Activated naive CD4-positive, alpha-beta T cell treated with anti-CD3 and anti-CD28 coated beads, Interleukin-2, amount 50 U/mL, for 72 hours (primary cell): ENCODE measurements at regions not wholly inside any gene's neighbourhood (a gene's known extent, or its start where the extent isn't known, plus 50 kb on each side); places are given as distances from the start of the nearest gene placed in this dataset.
"Not testable (repeated sequence)": the region's sequence is repeated elsewhere in the genome, so short reads cannot be mapped to it uniquely, and the experiment has no call there.

Source experiments
- ATAC-seq, 2 donors: fragments of 150-1000 bp; cut with Tn5 transposase; 2 replicates each; pipeline ENCODE4 v1.10.0; 2021; ENCODE audit warnings: mild to moderate bottlenecking in 2 of 2, moderate library complexity in 2 of 2
- DNase-seq, 2 donors: peaks; one replicate each; pipeline ENCODE4 v3.0.0; 2021 to 2022; ENCODE audit warnings: low spot score in 2 of 2
- H3K27ac Mint-ChIP-seq, 2 donors: one replicate each; pipeline ENCODE4 v1.8.0; 2022; ENCODE audit warnings: mild to moderate bottlenecking in 2 of 2, mixed read lengths in 2 of 2
- H3K36me3 Mint-ChIP-seq, 2 donors: one replicate each; pipeline ENCODE4 v1.8.0; 2022; ENCODE audit warnings: mixed read lengths in 2 of 2
- H3K9me3 Mint-ChIP-seq, 2 donors: one replicate each; pipeline ENCODE4 v1.8.0; 2022; ENCODE audit warnings: mixed read lengths in 2 of 2

DNA sequence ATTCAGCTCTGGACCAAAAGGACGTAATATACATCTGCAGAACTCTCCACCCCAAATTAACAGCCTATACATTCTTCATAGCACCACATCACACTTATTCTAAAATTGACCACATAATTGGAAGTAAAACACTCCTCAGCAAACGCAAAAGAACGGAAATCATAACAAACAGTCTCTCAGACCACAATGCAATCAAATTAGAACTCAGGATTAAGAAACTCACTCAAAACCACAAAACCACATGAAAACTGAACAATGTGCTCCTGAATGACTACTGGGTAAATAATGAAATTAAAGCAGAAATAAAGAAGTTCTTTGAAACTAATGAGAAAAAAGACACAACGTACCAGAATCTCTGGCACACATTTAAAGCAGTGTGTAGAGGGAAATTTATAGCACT lies 322.9 kb downstream of the LRRC3B start:
- not testable (repeated sequence) for DNase-seq, H3K36me3 Mint-ChIP-seq, H3K27ac Mint-ChIP-seq, ATAC-seq
- peaks cover 7 to 17% of the 10 kb centered on the region in 2 donors for H3K9me3 Mint-ChIP-seq

- no peak for ATAC-seq
- no peak for DNase-seq
- Mint-ChIP-seq H3K36me3 (no peaks in the 10 kb centered on the region), H3K27ac (no peak overlapping the region), H3K9me3 (peaks cover 25 to 30% of the 10 kb centered on the region in 2 donors)
These were observed 337.8 kb downstream of the LRRC3B start for GRCh38 chr3:26960382-26960781.

DNA sequence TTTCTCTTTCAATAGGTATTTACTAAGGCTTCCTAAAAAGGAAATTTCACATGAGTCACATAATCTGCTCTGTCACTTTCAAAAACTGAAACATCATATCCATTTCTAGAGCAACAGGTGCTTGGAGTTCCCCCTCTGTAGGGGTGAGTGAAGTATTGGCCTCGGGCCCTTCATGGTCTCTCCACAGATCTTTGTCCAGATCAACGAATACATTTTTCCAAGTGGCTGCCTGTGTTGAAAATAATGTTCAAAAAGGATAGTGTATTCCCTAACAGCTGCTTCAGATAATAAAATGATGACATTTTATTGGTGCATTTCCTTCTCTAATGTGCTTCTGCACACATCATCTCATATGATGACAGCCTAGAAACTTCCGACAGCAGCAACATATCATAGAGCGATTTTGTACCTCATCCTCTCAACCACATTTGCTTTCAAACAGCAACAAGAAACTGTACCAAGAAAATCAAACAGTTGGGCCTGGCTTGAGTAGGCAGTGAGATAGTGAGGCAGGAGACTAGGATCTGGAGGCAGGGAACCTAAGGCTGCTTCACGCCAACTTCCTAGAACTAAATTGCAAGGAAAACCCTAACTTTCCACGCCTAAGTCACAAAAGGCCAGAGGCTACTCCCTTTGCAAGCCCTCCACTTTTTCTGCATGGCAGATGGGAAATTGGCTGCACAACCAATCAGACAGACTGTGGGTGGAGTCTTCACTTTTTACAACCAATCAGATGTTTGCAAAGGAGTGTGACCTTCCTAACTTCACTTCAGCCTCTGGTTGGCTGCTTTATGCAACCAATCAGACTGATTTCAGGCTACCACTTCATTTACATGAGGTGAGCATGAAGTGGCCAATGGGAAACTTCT lies 340.2 kb downstream of the LRRC3B start:
- Mint-ChIP-seq H3K27ac (no peak overlapping the region), H3K36me3 (no peaks in the 10 kb centered on the region), H3K9me3 (peaks cover 9 to 18% of the 10 kb centered on the region in 2 donors)
- ATAC-seq (peak in 1 of 2 donors; percentile 78), DNase-seq (no peak)

- no peak for ATAC-seq
These were observed 340.8 kb downstream of the LRRC3B start for GRCh38 chr3:26963361-26963743.

GRCh38 chr3:26964313-26964712 lies 341.7 kb downstream of the LRRC3B start:
- ATAC-seq = no peak
- Mint-ChIP-seq H3K27ac (no peak overlapping the region), H3K9me3 (peaks cover 5 to 12% of the 10 kb centered on the region in 2 donors), H3K36me3 (no peaks in the 10 kb centered on the region)
- no peak for DNase-seq

More at GRCh38 chr3:26963361-26963743, 340.8 kb downstream of the LRRC3B start:
- H3K27ac Mint-ChIP-seq = no peak overlapping the region
- peaks cover 7 to 13% of the 10 kb centered on the region in 2 donors for H3K9me3 Mint-ChIP-seq
- H3K36me3 Mint-ChIP-seq = no peaks in the 10 kb centered on the region
- DNase-seq = no peak

DNA sequence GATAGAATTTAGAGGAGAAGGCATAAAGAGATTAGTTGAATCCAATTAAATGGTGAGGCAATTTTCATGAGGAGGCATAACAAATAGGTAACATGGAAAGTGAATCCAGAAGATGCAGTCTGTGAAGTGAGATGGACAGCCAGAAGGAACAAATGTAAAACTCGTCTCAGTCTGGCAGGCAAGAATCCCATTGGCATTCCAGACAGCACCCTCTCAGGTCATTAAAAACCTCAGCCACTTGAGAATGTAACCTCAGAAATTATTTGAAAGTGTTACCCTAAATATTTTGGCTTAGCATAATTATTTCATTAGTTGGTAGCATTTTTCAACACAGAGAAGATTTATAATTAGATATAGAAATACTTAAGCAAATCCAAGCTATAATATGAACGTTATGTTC lies 342.3 kb downstream of the LRRC3B start:
- Mint-ChIP-seq H3K27ac (no peak overlapping the region), H3K36me3 (no peaks in the 10 kb centered on the region), H3K9me3 (peaks cover 5 to 12% of the 10 kb centered on the region in 2 donors)
- ATAC-seq (no peak), DNase-seq (no peak)

GRCh38 chr3:26967501-26967900 lies 344.9 kb downstream of the LRRC3B start:
- no peak for ATAC-seq
- Mint-ChIP-seq H3K36me3 (no peaks in the 10 kb centered on the region), H3K9me3 (peaks cover 5 to 12% of the 10 kb centered on the region in 2 donors), H3K27ac (no peak overlapping the region)
- no peak for DNase-seq

DNA sequence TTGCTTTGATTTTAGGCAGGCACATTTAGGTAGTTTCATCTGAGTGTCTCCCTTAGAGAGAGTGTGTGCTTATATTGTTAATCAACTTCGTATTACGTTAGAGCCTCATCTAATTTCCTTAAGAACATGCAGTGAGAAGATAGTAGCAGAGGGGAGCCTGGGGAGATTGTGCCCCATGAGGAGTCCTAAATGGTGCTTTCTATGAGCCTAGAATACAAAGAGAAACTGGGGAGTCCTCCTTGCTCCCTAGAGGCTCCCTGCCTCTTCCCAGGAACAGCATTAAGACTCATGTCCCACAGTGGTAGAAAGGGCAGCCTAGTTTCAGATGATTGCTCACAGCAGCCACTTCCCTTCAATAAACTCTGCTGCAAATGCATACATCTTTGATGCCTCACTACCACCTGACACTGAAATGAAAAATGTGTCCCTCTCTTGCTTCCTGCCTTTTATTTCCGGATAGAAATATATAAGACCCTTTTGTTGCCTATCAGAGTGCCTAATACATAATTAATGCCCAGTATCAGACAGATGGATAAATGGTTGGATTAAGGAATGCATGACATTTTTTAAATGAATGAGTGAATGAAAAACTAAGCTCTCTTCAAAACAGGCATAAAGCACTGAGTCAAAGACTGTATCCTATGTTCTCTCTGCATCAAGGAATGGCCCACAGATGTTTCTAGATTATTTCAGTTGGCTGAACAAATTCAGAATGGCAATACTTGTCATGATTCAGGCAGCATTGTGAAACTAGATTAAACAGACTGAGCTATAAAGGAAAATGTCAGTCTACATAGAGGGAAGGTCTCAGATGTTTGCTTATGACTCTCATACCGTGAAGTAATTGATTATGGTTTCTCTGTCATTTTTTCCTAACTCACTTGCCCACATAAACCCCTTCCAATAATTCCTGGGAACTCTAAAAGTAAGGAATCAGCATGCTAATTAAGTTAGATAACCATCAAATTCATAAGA lies 362.1 kb downstream of the LRRC3B start:
- ATAC-seq (no peak), DNase-seq (no peak)
- Mint-ChIP-seq H3K9me3 (peaks cover 0 to 9% of the 10 kb centered on the region in 2 donors), H3K36me3 (no peaks in the 10 kb centered on the region), H3K27ac (no peak overlapping the region)

DNA sequence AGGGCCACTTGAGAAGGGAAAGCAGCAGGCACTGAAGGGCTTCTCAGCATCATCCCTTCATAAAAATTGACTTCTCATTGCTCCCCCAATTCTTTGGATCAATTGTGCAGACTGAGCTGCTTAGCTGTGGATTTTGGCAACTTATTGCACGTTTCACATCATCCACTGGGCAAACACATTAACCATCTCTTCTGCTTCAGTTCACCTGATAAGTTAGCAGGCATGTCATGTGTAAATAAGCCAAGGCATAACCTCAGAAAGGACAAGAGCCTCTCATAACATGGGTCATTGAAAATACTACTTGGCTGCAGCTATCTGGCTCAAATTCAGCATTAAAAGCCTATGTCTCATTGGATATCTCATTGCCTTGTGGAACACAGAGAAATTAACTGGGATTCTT lies 366.5 kb downstream of the LRRC3B start:
- no peak overlapping the region for H3K27ac Mint-ChIP-seq
- ATAC-seq = no peak
- H3K36me3 Mint-ChIP-seq = peaks cover 0 to 11% of the 10 kb centered on the region in 2 donors
- DNase-seq = no peak
- peaks cover 8 to 15% of the 10 kb centered on the region in 2 donors for H3K9me3 Mint-ChIP-seq

- peaks cover 0 to 1% of the 10 kb centered on the region in 2 donors for H3K36me3 Mint-ChIP-seq
- peaks cover 8 to 10% of the 10 kb centered on the region in 2 donors for H3K9me3 Mint-ChIP-seq
- no peak overlapping the region for H3K27ac Mint-ChIP-seq
- ATAC-seq (no peak), DNase-seq (no peak)
These were observed 372.0 kb downstream of the NEK10 start for GRCh38 chr3:26997226-26997625.

DNA sequence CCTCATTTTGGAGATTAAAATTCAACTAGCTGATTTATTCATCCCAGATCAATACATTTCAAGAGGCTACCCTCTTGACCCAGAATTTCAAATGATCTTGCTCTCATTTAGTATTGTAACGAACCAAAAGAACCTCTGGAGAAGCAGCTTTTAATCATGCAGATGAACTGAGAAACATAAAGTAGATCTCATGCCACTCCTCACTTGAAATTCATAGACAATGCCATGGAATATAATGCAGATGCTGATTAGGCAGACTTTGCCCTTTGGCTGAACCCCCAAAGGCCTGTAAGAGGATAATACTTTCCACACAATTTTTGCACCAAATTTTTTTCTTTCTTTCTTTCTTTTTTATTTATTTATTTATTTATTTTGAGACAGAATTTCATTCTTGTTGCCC lies 358.3 kb downstream of the NEK10 start:
- DNase-seq (no peak), ATAC-seq (no peak)
- peaks cover 0 to 4% of the 10 kb centered on the region in 2 donors for H3K36me3 Mint-ChIP-seq
- no peak overlapping the region for H3K27ac Mint-ChIP-seq
- peaks cover 4 to 5% of the 10 kb centered on the region in 2 donors for H3K9me3 Mint-ChIP-seq

- Mint-ChIP-seq H3K36me3 (no peaks in the 10 kb centered on the region), H3K27ac (no peak overlapping the region), H3K9me3 (peaks cover 0 to 6% of the 10 kb centered on the region in 2 donors)
- ATAC-seq (no peak), DNase-seq (no peak)
These were observed 347.0 kb downstream of the NEK10 start for GRCh38 chr3:27022096-27022761.

DNA sequence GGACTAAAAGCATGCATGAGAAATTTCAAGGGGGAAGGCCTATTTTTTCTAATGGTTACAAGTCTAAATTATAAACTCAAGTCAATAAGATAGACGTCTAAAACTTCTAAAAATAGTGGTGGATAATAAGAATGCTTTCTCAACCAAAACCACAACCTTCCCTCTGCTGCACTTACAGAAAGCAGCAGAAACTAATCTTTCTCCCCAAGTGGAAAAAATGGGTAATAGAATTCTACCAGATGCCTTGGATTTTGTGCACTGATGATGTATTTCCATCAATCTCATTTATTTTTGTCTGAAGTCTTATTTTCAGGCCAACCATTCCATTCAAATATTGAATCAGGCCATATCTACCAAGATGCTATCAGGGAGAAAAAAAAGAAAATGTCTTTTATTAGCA lies 344.7 kb downstream of the NEK10 start:
- ATAC-seq (no peak), DNase-seq (no peak)
- no peak overlapping the region for H3K27ac Mint-ChIP-seq
- H3K36me3 Mint-ChIP-seq = no peaks in the 10 kb centered on the region
- H3K9me3 Mint-ChIP-seq = peaks cover 0 to 11% of the 10 kb centered on the region in 2 donors

GRCh38 chr3:27025718-27026117 lies 343.5 kb downstream of the NEK10 start:
- DNase-seq (no peak), ATAC-seq (no peak)
- Mint-ChIP-seq H3K9me3 (peaks cover 0 to 11% of the 10 kb centered on the region in 2 donors), H3K27ac (no peak overlapping the region), H3K36me3 (no peaks in the 10 kb centered on the region)

- Mint-ChIP-seq H3K9me3 (peaks cover 4 to 6% of the 10 kb centered on the region in 2 donors), H3K36me3 (no peaks in the 10 kb centered on the region), H3K27ac (no peak overlapping the region)
- ATAC-seq = no peak
- no peak for DNase-seq
These were observed 337.7 kb downstream of the NEK10 start for GRCh38 chr3:27031476-27031875.

GRCh38 chr3:27034255-27034654 lies 334.9 kb downstream of the NEK10 start:
- no peak for ATAC-seq
- Mint-ChIP-seq H3K27ac (no peak overlapping the region), H3K36me3 (no peaks in the 10 kb centered on the region), H3K9me3 (peaks cover 3 to 8% of the 10 kb centered on the region in 2 donors)
- DNase-seq = no peak
